Right kidney (tissue), 1 donor: ENCODE measurements at regions not wholly inside any gene's neighbourhood (a gene's known extent, or its start where the extent isn't known, plus 50 kb on each side); places are given as distances from the start of the nearest gene placed in this dataset.
A peak's percentile ranks its signal among the peaks of the same experiment; 100 is the strongest.
"Not testable (repeated sequence)": the region's sequence is repeated elsewhere in the genome, so short reads cannot be mapped to it uniquely, and the experiment has no call there.

Source experiments
- DNase-seq: peaks from one replicate; pipeline ENCODE4 v3.0.0-alpha.2; 2016

DNA sequence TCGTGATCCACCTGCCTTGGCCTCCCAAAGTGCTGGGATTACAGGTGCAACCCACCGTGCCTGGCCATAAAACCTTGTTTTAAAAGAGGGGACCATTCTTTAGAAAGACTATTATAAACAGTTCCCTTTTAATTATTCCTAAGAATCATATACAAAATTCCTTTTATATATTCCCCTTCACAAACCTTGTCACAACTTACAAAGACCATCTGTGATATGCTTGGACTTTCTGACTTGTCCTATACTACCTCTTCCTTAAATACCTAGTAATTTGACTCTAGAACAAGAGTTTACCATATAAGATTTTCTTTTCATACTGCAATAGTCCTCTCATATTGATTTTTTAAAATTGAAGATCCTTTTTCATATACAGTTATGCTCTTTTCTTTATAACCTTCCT is 135.8 kb upstream of the PRSS16 start:
- no peak for DNase-seq

DNA sequence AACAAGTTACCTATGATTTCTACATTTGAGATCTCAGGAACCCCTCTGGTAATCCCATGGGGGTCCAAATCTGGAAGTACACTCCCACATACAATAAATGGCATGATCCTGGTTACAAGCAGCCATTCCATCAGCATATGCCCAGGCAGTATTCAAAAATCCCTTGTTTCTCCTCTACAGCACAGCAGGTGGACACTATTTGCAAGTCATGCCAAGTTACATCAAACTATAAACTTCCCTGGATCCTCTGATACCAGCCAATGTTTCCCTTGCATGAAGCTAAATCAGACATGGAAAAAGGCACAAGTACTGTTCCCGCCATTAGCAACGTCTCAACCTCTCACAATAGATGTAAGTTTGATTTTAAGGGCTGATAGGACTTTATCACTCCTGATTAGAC is 134.5 kb upstream of the PRSS16 start:
- DNase-seq, result no peak

GRCh38 chr6:27119329-27119728 is 128.2 kb upstream of the PRSS16 start:
- no peak for DNase-seq

DNA sequence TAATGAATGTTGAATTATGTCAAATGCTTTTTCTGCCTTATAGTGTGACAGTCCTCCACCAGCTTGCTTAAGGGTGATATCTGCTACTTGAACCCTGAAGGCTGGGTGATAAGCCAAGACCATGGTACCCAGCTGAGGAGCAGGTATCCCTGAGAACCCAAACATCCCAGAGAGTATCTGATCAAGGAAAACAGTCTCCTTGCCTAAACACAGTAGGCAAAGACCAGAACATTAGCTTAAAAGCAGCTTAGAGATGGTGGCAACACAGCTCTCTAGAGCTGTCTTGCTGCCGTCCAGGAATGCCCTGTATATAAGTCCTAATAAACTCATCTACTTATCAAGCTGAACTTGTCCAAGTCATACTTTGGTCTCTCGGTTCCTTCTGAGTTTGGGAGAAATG is 127.7 kb upstream of the PRSS16 start:
- DNase-seq, result no peak

- DNase-seq, result no peak
Observed at GRCh38 chr6:27121640-27122039, 125.9 kb upstream of the PRSS16 start.

DNA sequence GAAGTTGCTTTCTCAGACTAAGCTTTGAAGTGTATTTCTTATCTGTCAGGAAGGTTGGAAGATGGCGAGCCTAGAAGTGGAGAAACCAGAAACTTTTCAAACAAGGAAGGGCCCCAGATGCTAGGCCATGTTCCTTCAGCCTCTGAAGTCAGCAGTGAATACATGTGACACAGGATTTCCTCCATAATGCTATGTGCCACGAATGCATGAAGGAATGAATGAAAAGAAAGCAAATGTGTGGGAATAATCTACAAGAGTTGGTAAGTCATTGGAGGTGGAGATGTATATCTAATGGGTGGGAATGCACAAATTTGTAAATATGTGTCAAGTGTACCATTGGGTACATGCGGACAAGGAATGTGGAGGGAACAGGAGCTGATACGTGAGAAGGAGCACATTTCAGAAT is 123.2 kb upstream of the PRSS16 start:
- no peak for DNase-seq

- DNase-seq, result no peak
Observed at GRCh38 chr6:27126046-27126814, 121.3 kb upstream of the PRSS16 start.

GRCh38 chr6:27126815-27127537 is 120.5 kb upstream of the PRSS16 start:
- peak; percentile 71 for DNase-seq

DNA sequence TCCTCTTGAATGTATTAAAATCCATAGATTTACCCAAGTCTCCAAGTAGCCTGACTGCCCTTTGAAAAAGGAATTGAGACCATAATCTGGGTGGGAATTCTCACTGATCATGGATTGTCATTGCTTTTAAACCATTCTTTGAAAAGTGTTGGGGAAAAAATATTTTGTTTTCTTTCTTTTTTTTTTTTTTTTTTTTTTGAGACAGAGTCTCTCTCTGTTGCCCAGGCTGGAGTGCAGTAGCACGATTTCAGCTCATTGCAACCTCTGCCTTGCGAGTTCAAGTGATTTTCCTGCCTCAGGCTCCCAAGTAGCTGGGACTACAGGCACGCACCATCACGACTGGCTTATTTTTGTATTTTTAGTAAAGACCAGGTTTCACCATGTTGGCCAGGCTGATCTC is 119.6 kb upstream of the PRSS16 start:
- not testable (repeated sequence) for DNase-seq

DNA sequence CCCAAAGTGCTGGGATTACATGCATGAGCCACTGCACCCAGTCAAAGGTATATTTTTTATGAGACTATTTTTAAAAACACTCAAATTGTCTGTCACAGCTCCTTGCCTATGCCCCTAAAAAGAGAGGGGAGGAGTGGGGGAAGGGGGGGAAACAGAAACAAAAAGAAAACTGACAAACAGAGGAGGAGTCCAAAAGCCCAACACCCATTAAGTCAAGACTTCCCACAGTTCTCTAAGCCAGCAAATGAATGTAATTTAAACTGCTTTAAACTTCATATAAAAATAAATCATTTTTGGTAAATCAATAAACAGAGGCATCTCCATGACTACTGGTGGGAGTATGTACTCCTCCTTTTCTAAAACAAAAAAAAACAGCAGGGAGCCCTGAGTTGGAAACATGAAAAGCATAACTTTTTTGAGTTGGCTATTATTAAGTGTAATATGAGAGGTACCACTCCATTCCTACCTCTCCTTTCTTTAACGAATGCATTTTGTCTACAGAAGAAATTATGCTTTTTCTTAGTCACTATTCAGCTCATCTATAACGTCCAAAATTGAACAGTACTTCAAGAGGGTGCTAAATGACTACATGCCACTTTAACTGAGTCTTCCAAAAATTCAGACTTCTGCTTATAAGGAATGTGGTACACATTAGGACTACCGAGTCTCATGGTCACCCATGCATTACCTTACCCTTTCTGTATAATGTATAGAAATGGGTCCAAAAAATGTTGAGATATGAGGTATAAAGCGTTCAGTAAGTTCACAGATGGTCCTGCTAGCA is 119.0 kb upstream of the PRSS16 start:
- DNase-seq, result no peak

- DNase-seq, result no peak
Observed at GRCh38 chr6:27129095-27129815, 118.2 kb upstream of the PRSS16 start.

GRCh38 chr6:27129917-27130316 is 117.6 kb upstream of the PRSS16 start:
- no peak for DNase-seq

GRCh38 chr6:27130668-27131428 is 116.7 kb upstream of the PRSS16 start:
- no peak for DNase-seq

GRCh38 chr6:27132282-27132531 is 115.3 kb upstream of the PRSS16 start:
- DNase-seq, result not testable (repeated sequence)

- DNase-seq, result peak; percentile 92
Observed at GRCh38 chr6:27132532-27133280, 114.8 kb upstream of the PRSS16 start.

DNA sequence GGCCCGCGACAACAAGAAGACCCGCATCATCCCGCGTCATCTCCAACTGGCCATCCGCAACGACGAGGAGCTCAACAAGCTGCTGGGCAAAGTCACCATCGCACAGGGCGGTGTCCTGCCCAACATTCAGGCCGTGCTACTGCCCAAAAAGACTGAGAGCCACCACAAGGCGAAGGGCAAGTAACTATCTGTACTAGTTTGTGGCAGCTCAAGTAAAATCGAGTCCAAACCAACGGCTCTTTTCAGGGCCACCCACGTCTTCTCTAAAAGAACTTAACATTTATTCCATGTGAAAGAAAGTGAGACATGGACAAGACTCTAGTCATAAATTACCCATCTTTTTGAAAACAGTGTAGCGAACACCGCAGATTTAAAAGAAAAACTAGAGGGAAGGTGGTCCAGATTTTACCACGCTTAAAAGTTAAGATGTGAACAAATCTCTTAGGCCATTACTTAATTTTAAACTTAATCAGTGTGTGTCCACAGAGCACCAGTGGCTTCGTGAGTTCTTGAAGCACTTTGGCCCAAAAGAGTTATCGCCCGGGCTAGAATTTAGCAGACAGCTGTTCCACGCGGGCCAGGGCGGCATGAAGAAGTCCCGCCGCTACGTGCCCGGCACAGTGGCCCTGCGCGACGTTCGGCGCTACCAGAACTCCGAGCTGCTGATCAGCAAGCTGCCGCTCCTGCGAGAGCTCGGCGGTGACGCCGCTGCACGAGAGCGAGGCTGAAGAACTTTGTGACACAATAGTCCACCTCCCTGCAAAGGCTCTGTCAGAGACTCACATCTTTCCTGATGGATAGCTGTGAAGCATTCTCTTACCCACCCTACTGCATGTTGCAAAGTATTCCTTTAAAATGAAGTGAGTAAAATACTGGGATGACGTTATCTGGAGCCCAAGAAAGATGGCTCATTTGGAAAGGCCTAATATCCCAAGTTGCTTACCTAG is 113.9 kb upstream of the PRSS16 start:
- DNase-seq, result peak; percentile 79

DNA sequence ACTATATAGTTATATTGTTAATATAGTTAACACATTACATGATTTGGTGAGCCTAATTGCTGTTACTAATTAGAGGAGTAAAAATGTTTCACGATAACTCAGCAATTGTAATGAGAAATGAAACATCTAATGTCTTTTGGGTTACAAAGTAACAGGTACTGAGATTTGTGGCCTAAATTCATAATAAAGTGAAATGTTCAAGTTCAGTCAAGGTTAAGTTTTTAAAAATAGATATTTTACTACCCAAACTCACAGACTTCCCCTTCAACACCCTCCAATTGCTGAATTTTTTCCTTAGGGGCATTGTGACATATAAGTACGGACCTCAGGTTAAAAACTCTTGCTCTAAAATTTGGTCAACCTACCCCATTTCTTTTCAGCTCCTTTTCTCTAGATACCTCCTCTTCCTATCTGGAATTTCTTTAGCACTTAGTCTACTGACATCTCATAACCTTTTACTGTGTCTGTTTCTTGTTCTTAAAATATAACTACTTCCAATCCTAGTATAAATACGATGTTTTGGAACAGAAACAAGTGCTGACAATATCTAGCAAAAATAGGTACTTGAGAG is 112.3 kb upstream of the PRSS16 start:
- no peak for DNase-seq

GRCh38 chr6:27136077-27136644 is 111.3 kb upstream of the PRSS16 start:
- DNase-seq, result no peak
